Mesodermal cell (in vitro differentiated cells): ENCODE measurements at regions not wholly inside any gene's neighbourhood (a gene's known extent, or its start where the extent isn't known, plus 50 kb on each side); places are given as distances from the start of the nearest gene placed in this dataset.

ENCODE experiments used
- H3K27ac ChIP-seq: 2 replicates; pipeline ENCODE4 v1.7.0; 2013; ENCODE audit warnings: mild to moderate bottlenecking, low read depth, low read length, moderate library complexity; ENCODE audit not compliant: severe bottlenecking
- H3K36me3 ChIP-seq: 2 replicates; pipeline ENCODE4 v1.7.1; 2013; ENCODE audit warnings: mild to moderate bottlenecking, low read length, moderate library complexity; ENCODE audit not compliant: control insufficient read depth, insufficient read depth
- H3K4me1 ChIP-seq: one replicate; pipeline ENCODE4 v1.7.1; 2013; ENCODE audit warnings: mild to moderate bottlenecking, low read length; ENCODE audit not compliant: insufficient read depth, control insufficient read depth, poor library complexity, severe bottlenecking
- H3K4me3 ChIP-seq: 2 replicates; pipeline ENCODE4 v1.7.0; 2013; ENCODE audit warnings: low read length, control low read depth, mild to moderate bottlenecking; ENCODE audit not compliant: insufficient read depth, poor library complexity, severe bottlenecking; ENCODE audit errors: extremely low read depth
- H3K9me3 ChIP-seq: 2 replicates; pipeline ENCODE4 v1.7.1; 2013; ENCODE audit warnings: mild to moderate bottlenecking, low read length, moderate library complexity; ENCODE audit not compliant: control insufficient read depth
- WGBS, 2 experiments: methylation state at CpG; one replicate each; pipeline ENCODE4 v1.1.5; 2013; ENCODE audit warnings: missing lambda C conversion rate in 2 of 2; ENCODE audit not compliant: insufficient coverage in 2 of 2; 5-methylcytosine and 5-hydroxymethylcytosine counted together

GRCh38 chr2:155273323-155273722 is 574.8 kb downstream of the KCNJ3 start:
- H3K9me3 ChIP-seq: no peaks in the 10 kb centered on the region
- WGBS, 2 experiments: 88 to 100% methylated on average over 1 of the region's 3 CpGs

GRCh38 chr2:155266583-155266982 is 568.1 kb downstream of the KCNJ3 start:
- Histone ChIP-seq H3K27ac (no peak overlapping the region), H3K36me3 (no peaks in the 10 kb centered on the region), H3K9me3 (no peaks in the 10 kb centered on the region), H3K4me1 (no peaks in the 10 kb centered on the region), H3K4me3 (no peak overlapping the region)
- 60% methylated on average over 1 of the region's 3 CpGs; no CpG with 5 or more reads in 1 of the 2 experiments for WGBS, 2 experiments

More at GRCh38 chr2:155273323-155273722, 574.8 kb downstream of the KCNJ3 start:
- no peak overlapping the region for H3K27ac ChIP-seq
- no peak overlapping the region for H3K4me3 ChIP-seq
- no peaks in the 10 kb centered on the region for H3K4me1 ChIP-seq
- no peaks in the 10 kb centered on the region for H3K36me3 ChIP-seq

- WGBS, 2 experiments: 86 to 90% methylated on average over 1 of the region's 1 CpG
- no peak overlapping the region for H3K27ac ChIP-seq
Measured at GRCh38 chr2:155266109-155266508, 567.6 kb downstream of the KCNJ3 start.

GRCh38 chr2:155256803-155257202 is 558.3 kb downstream of the KCNJ3 start:
- Histone ChIP-seq H3K9me3 (no peaks in the 10 kb centered on the region), H3K4me1 (no peaks in the 10 kb centered on the region), H3K27ac (no peak overlapping the region), H3K36me3 (no peaks in the 10 kb centered on the region), H3K4me3 (no peak overlapping the region)
- WGBS, 2 experiments: 92 to 99% methylated on average over 5 to 6 of the region's 6 CpGs

More at GRCh38 chr2:155266109-155266508, 567.6 kb downstream of the KCNJ3 start:
- Histone ChIP-seq H3K4me3 (no peak overlapping the region), H3K4me1 (no peaks in the 10 kb centered on the region), H3K9me3 (no peaks in the 10 kb centered on the region), H3K36me3 (no peaks in the 10 kb centered on the region)

DNA sequence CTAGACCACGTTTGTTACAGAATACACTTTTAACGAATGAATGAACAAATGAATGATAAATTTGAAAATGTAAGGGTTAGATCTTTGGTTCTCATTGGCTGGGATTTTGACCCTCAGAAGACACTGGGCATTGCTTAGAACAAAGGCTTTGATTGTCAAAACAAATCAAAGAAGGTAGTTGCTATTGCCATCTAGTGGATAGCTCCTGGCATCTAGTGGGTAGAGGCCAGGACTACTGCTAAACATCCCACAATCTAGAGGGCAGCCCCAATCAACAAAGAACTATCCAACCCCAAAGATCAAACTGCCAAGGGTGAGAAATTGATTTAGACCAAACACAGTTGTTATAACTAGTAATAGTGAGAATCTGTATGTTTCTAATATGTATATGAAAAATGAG is 552.3 kb downstream of the KCNJ3 start:
- Histone ChIP-seq H3K4me1 (no peaks in the 10 kb centered on the region), H3K9me3 (no peaks in the 10 kb centered on the region), H3K36me3 (no peaks in the 10 kb centered on the region), H3K4me3 (no peak overlapping the region), H3K27ac (no peak overlapping the region)
- WGBS, 2 experiments: no CpG with 5 or more reads among the region's 2 CpGs

DNA sequence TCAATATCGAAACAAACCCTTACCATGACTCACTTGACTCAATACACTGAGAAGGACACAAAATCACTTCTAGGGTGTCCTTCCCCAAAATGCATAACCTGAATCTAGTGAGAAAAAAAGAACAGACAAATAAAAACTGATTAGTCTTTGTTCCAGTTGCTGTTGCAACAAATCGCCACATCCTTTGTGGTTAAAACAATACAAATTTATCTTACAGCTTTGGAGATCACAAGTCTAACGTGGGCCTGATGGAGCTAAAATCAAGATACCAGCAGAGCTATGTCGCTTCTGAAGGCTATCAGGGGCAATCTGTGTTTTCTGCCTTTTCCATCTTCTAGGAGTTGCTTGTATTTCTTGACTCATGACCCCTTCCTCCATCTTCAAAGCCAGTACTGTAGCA is 541.7 kb downstream of the KCNJ3 start:
- Histone ChIP-seq H3K36me3 (no peaks in the 10 kb centered on the region), H3K9me3 (no peaks in the 10 kb centered on the region), H3K27ac (no peak overlapping the region), H3K4me3 (no peak overlapping the region), H3K4me1 (no peaks in the 10 kb centered on the region)
- 86 to 97% methylated on average over 3 to 4 of the region's 4 CpGs for WGBS, 2 experiments

DNA sequence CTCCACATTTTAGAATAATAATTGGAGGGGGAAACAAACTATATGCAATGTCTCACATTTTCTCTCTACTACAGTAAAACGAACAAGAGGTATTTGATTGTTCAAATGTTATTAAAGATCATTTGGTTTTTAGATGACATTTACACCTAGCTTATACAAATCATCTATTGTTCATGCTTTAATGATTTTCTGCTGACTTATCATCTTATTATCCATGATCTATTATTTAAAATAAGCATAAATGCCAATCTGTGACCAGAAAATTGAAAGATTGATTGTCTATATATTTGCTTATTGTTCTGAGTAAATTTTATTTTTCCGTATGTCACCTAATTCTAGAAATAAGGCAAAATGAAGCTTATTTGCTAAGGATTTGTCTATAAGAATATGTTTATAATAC is 537.2 kb downstream of the KCNJ3 start:
- H3K4me1 ChIP-seq: no peaks in the 10 kb centered on the region
- H3K9me3 ChIP-seq: no peaks in the 10 kb centered on the region
- H3K27ac ChIP-seq: no peak overlapping the region
- no CpG with 5 or more reads among the region's 2 CpGs for WGBS, 2 experiments
- no peak overlapping the region for H3K4me3 ChIP-seq
- no peaks in the 10 kb centered on the region for H3K36me3 ChIP-seq

- Histone ChIP-seq H3K4me3 (no peak overlapping the region), H3K4me1 (no peaks in the 10 kb centered on the region), H3K36me3 (no peaks in the 10 kb centered on the region), H3K27ac (no peak overlapping the region), H3K9me3 (no peaks in the 10 kb centered on the region)
- 70 to 75% methylated on average over 1 to 2 of the region's 5 CpGs for WGBS, 2 experiments
Measured at GRCh38 chr2:155223781-155224406, 525.4 kb downstream of the KCNJ3 start.

- no peak overlapping the region for H3K4me3 ChIP-seq
- no peaks in the 10 kb centered on the region for H3K9me3 ChIP-seq
- H3K36me3 ChIP-seq: no peaks in the 10 kb centered on the region
- H3K27ac ChIP-seq: no peak overlapping the region
- H3K4me1 ChIP-seq: no peaks in the 10 kb centered on the region
Measured at GRCh38 chr2:155218945-155219344, 520.5 kb downstream of the KCNJ3 start.

GRCh38 chr2:155218292-155218924 is 519.9 kb downstream of the KCNJ3 start:
- Histone ChIP-seq H3K4me3 (no peak overlapping the region), H3K27ac (no peak overlapping the region), H3K9me3 (no peaks in the 10 kb centered on the region), H3K36me3 (no peaks in the 10 kb centered on the region), H3K4me1 (no peaks in the 10 kb centered on the region)
- WGBS, 2 experiments: no CpG with 5 or more reads among the region's 2 CpGs

DNA sequence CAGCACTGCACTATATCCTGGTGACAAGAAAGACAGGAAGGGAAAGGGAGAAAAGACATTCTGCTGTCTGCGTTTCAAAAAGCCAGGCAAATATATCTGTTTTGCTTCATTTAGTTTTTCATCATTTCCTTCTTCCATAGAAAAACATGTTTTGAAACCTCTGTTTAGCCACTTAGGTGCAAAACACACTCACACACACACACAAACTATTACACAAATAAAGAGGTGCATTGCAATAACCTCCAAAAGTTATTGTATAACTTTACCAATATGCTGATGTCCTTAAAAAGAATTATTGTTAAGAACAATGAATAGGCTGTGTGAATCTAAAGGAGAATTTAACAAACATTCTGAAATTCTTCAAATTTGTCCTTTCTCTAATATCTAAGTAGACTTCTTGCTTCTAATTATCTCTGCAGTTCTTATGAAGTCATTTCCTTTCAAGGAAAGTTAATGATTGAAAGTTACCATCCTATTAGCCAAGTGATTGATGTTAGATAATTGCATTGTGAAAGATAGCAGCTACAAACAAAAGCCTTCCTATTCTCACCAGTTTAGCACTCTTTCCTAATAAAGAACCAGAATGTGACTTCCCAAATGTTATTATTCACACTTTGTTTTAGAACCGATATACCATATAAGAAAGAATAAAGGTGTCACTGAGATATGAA is 516.7 kb downstream of the KCNJ3 start:
- WGBS, 2 experiments: 86% methylated on average over 1 of the region's 2 CpGs; no CpG with 5 or more reads in 1 of the 2 experiments
- no peaks in the 10 kb centered on the region for H3K4me1 ChIP-seq
- H3K27ac ChIP-seq: no peak overlapping the region
- H3K36me3 ChIP-seq: no peaks in the 10 kb centered on the region
- H3K9me3 ChIP-seq: no peaks in the 10 kb centered on the region
- no peak overlapping the region for H3K4me3 ChIP-seq
